ENCODE measurements at regions not wholly inside any gene's neighbourhood (a gene's known extent, or its start where the extent isn't known, plus 50 kb on each side); places are given as distances from the start of the nearest gene placed in this dataset.

DNA sequence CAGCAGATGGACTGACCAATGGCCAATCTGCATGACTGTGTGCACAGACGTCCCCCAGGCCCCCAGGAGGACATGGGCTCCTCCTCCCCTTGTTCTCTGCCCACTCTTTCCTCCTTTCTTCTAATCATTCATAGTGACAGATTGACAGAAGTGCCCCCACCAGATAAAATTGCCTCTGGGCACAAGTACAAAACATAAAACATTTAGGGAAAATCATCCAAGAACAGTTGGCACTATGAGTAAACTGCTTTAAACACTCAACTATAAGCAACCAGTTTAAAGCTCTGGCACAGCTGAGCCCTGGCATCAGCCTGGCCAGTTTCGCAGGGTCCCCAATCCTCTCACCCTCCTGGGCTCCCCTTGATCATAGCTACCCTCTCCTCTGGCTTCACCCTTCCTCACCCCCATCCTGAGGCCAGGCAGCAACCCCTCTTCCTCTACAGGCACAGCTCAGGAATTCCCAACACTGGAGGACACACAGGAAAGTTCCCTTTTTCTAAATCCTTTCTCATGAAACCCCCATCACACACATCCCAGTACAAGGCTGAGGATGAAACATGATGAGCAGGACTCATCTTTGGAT lies 232.9 kb downstream of the BUD13 start:
- TF ChIP-seq, protein P1, sequence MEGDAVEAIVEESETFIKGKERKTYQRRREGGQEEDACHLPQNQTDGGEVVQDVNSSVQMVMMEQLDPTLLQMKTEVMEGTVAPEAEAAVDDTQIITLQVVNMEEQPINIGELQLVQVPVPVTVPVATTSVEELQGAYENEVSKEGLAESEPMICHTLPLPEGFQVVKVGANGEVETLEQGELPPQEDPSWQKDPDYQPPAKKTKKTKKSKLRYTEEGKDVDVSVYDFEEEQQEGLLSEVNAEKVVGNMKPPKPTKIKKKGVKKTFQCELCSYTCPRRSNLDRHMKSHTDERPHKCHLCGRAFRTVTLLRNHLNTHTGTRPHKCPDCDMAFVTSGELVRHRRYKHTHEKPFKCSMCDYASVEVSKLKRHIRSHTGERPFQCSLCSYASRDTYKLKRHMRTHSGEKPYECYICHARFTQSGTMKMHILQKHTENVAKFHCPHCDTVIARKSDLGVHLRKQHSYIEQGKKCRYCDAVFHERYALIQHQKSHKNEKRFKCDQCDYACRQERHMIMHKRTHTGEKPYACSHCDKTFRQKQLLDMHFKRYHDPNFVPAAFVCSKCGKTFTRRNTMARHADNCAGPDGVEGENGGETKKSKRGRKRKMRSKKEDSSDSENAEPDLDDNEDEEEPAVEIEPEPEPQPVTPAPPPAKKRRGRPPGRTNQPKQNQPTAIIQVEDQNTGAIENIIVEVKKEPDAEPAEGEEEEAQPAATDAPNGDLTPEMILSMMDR (IDR thresholded peaks at IDR 0.05; ENCODE audit: borderline replicate concordance, insufficient read depth, low read depth, low read length): no peak
- H3K4me3 ChIP-seq (ENCODE audit: low read depth, low read length): no peak overlapping the region

DNA sequence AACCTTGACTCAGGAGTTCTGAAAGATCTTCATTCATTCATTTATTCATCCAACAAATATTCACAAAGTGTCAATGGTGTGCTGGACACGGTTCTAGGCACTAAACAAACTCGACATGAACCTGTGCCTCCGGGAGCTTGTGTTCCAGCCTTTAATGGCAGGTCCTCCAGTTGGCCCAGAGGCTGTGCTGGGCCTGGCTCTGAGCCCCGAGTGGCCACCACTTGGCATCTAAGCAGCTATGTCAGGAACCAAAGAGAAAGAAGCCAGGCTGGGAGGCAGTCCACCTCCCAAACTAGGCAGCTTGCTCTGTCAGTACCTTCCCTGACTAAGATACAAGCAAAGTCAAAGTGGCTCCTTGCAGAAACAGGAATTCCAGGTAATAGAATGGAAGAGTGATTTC lies 233.6 kb downstream of the BUD13 start:
- H3K4me3 ChIP-seq (ENCODE audit: low read depth, low read length): no peak overlapping the region
- TF ChIP-seq, protein P1 (IDR thresholded peaks at IDR 0.05; ENCODE audit: borderline replicate concordance, insufficient read depth, low read depth, low read length): no peak

DNA sequence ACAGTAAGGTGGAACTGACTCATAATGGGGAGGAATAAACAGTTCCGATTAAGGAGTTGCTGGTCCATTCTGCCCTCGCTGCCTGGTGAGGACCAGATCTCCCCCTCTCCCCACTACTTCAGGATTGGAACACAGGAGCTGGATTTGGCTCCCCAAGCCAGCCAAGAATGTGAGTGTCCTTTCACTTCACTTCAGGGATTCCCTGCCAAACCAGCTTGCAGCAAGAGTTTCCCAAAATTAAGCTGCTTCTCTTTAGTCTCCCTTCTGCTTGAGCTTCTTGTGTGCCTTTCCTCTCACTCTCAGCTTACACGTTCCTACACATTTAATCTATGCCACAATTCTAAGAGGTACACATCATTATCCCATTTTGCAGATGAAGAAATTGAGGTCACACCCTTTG lies 234.1 kb downstream of the BUD13 start:
- TF ChIP-seq, protein P1 (IDR thresholded peaks at IDR 0.05; ENCODE audit: borderline replicate concordance, insufficient read depth, low read depth, low read length): no peak

DNA sequence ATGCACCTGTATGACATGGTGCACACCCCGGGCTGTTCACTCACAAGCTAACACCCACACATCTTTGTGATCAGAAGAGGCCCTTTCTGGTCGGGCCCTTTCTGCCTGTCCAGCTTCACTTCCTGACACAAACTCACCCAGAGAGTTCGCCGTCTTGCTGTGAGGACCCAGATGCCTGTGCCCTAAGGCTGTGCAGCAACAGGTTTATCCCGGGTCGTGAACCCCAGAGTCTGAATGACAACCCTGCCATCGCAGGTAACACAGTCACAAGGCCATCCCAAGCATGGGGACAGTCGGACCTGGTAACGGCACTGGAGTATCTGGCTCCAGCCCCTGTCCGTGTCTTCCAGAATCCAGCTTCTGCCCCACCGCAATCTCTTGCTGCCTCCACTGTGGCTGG lies 235.1 kb downstream of the BUD13 start:
- TF ChIP-seq, protein P1 (IDR thresholded peaks at IDR 0.05; ENCODE audit: borderline replicate concordance, insufficient read depth, low read depth, low read length): no peak
- H3K4me3 ChIP-seq (ENCODE audit: low read depth, low read length): no peak overlapping the region

More for the DNA sequence above, 234.1 kb downstream of the BUD13 start:
- no peak overlapping the region for H3K4me3 ChIP-seq (ENCODE audit: low read depth, low read length)

DNA sequence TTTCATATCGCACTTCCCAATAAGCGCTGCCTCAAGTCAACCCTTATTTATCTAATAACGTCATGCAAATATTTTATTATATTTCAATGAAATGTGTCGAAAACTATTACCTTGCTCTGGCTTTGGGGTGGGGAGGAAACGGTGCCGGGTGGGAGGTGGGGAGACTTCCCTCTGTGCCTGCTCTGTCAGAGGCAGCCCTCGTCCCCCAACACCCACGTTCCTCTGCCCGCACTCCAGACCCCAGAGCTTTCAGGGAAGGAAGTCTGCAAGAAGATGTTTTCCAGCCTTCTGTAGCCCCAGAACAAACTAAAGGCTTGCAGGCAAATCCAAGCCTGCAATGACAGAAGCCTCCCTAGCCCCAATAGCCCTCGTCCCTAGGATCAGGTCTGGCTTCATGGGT lies 235.7 kb downstream of the BUD13 start:
- H3K4me3 ChIP-seq (ENCODE audit: low read depth, low read length): no peak overlapping the region
- TF ChIP-seq, protein P1 (IDR thresholded peaks at IDR 0.05; ENCODE audit: borderline replicate concordance, insufficient read depth, low read depth, low read length): no peak

DNA sequence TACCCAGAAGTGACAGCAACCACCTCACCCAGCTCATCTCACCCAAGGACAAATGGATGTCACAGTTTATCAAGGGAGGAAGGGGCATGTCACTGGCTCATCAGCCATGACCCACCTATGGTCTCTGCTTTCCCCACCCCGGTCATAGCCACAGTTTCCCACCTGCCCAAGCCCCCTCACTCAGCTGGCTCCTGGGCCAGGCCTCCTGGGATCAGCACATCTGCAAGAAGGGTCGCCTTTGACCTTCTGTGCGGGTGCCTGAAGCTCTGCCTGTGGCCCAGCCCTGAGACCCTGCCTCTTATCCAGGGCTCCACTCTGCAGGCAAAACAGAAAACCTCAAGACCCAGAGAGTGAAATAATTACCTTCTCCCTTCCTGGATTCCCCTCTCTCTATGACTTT lies 236.4 kb downstream of the BUD13 start:
- H3K4me3 ChIP-seq (ENCODE audit: low read depth, low read length): no peak overlapping the region
- TF ChIP-seq, protein P1 (IDR thresholded peaks at IDR 0.05; ENCODE audit: borderline replicate concordance, insufficient read depth, low read depth, low read length): no peak

DNA sequence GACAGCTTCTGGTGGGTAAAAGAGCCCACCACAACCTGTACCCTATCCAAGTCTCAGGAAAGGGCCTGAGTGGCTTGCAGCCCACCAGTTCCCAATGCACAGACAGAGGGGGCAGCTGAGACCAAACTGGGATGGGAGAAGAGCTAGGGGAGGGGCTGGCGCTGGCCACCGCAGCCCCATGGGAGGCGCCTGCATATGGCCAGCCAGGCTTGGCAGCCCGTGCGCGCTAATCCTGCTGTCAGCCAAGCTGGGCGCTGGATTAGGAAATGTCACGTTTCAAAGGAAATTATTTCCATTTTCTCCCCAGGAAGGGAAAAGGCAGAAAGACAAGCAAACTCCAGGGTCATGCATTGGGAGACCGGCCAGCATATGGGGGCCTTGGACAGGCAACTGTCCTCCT lies 236.8 kb downstream of the BUD13 start:
- H3K4me3 ChIP-seq (ENCODE audit: low read depth, low read length): no peak overlapping the region
- TF ChIP-seq, protein P1 (IDR thresholded peaks at IDR 0.05; ENCODE audit: borderline replicate concordance, insufficient read depth, low read depth, low read length): no peak

Data from GM12875 (cell line).